H1 (cell line): ENCODE measurements at regions not wholly inside any gene's neighbourhood (a gene's known extent, or its start where the extent isn't known, plus 50 kb on each side); places are given as distances from the start of the nearest gene placed in this dataset.

Experiments
- BCL11A ChIP-seq, 2 experiments: IDR thresholded peaks; one replicate each; pipeline ENCODE4 v1.6.1; 2011; ENCODE audit warnings: low read depth in 2 of 2, low read length in 2 of 2, mild to moderate bottlenecking in 2 of 2
- FOSL1 ChIP-seq: IDR thresholded peaks from 2 replicates; pipeline ENCODE4 v1.6.1; 2011; ENCODE audit warnings: mild to moderate bottlenecking, low read depth, low read length, moderate library complexity; ENCODE audit not compliant: insufficient read depth
- HDAC2 ChIP-seq, 2 experiments: fragments of 300-600 bp in 1 of 2; sonication (generic) in 1 of 2; IDR thresholded peaks; 2 replicates each; pipeline ENCODE4 v1.6.1; 2011 to 2012; ENCODE audit warnings: low read depth in 2 of 2, low read length in 2 of 2, mild to moderate bottlenecking in 2 of 2, moderate library complexity in 2 of 2, borderline replicate concordance in 1 of 2, inconsistent platforms in 1 of 2

- TF ChIP-seq FOSL1 (no peak), HDAC2 (IDR thresholded peaks at IDR 0.05; ENCODE audit: borderline replicate concordance in 1 of 2, low read depth in 2 of 2, low read length in 2 of 2) (no peak), BCL11A (IDR thresholded peaks at IDR 0.05; ENCODE audit: low read depth in 2 of 2, low read length in 2 of 2) (no peak)
Measured at GRCh38 chr4:43345323-43345925, 452.9 kb downstream of the GRXCR1 start.
